Spleen (tissue), 11 donors: ENCODE measurements at regions not wholly inside any gene's neighbourhood (a gene's known extent, or its start where the extent isn't known, plus 50 kb on each side); places are given as distances from the start of the nearest gene placed in this dataset.
"Not testable (repeated sequence)": the region's sequence is repeated elsewhere in the genome, so short reads cannot be mapped to it uniquely, and the experiment has no call there.

ENCODE experiments used
- DNase-seq: peaks from one replicate; pipeline ENCODE4 v3.0.0-alpha.2; 2020
- H3K27ac ChIP-seq, 8 donors: fragments of 200-600 bp; sonication (generic) in 7 of 8; 1 replicate in 4 of 8; 2 replicates in 4 of 8; pipeline versions ENCODE4 v1.5.0 to v1.8.0; 2016 to 2021; ENCODE audit warnings: inconsistent platforms in 4 of 8, mild to moderate bottlenecking in 4 of 8, moderate library complexity in 1 of 8
- H3K27me3 ChIP-seq, 7 donors: fragments of 200-600 bp; sonication (generic) in 6 of 7; replicated peaks in 1 of 7; 1 replicate in 4 of 7; 2 replicates in 3 of 7; pipeline versions ENCODE4 v1.5.0 to v1.8.0; 2016 to 2021; ENCODE audit warnings: inconsistent platforms in 3 of 7, mild to moderate bottlenecking in 1 of 7
- H3K36me3 ChIP-seq, 6 donors: fragments of 200-600 bp; sonication (generic) in 5 of 6; 1 replicate in 4 of 6; 2 replicates in 2 of 6; pipeline versions ENCODE4 v1.5.0 to v1.8.0; 2016 to 2021; ENCODE audit warnings: inconsistent platforms in 2 of 6
- H3K4me1 ChIP-seq, 6 donors: fragments of 200-600 bp; sonication (generic) in 5 of 6; 1 replicate in 3 of 6; 2 replicates in 3 of 6; pipeline versions ENCODE4 v1.5.0 to v1.8.0; 2016 to 2021; ENCODE audit warnings: inconsistent platforms in 3 of 6
- H3K4me3 ChIP-seq, 8 donors: fragments of 200-600 bp; sonication (generic) in 7 of 8; 1 replicate in 4 of 8; 2 replicates in 4 of 8; pipeline versions ENCODE4 v1.5.0 to v1.8.0; 2016 to 2021; ENCODE audit warnings: inconsistent platforms in 4 of 8, mild to moderate bottlenecking in 4 of 8, moderate library complexity in 2 of 8
- H3K9me3 ChIP-seq, 8 donors: fragments of 200-600 bp; sonication (generic) in 7 of 8; 1 replicate in 4 of 8; 2 replicates in 4 of 8; pipeline versions ENCODE4 v1.5.0 to v1.8.0; 2016 to 2021; ENCODE audit warnings: inconsistent platforms in 4 of 8
- POLR2A ChIP-seq, 3 donors: fragments of 450-650 bp; IDR thresholded peaks; one replicate each; pipeline ENCODE4 v1.5.1; 2017; ENCODE audit warnings: antibody characterized with exemption in 3 of 3, mild to moderate bottlenecking in 1 of 3
- POLR2AphosphoS5 ChIP-seq, 3 donors: sonication (generic); formaldehyde crosslinking; IDR thresholded peaks; one replicate each; pipeline ENCODE4 v1.5.1; 2017; ENCODE audit warnings: antibody characterized with exemption in 3 of 3
- WGBS, 5 donors: extraction: QIAGEN DNeasy Blood & Tissue Kit in 3 of 5; methylation state at CpG; one replicate each; pipeline versions ENCODE4 v1.1.5 to v1.1.7; 2013 to 2018; 5-methylcytosine and 5-hydroxymethylcytosine counted together
- intact Hi-C: fragments of 100-400 bp; cut with DNase I; formaldehyde crosslinking; loops from one replicate; pipeline ENCODE4 v1.15.0; 2023; ENCODE audit warnings: low total_unique reads
- TF ChIP-seq, protein P1 (sequence below), 11 experiments: fragments of 200-600 bp in 7 of 11; fragments of 450-650 bp in 4 of 11; sonication (generic) in 4 of 11; IDR thresholded peaks in 8 of 11; conservative IDR thresholded peaks in 3 of 11; 1 replicate in 7 of 11; 2 replicates in 4 of 11; pipeline versions ENCODE4 v1.4.0 to v1.8.0; 2016 to 2021; ENCODE audit warnings: antibody characterized with exemption in 11 of 11, inconsistent platforms in 4 of 11, mild to moderate bottlenecking in 1 of 11
- donor health status: healthy with polysubstance abuse.
- donor health status: DM: no; HTN: no; CAD: no; lungs with moderate emphysema.
- donor health status: DM: no; HTN: no; CAD: no.
- donor health status: Bipolar disorder and iron deficiency.
- donor health status: healthy.
- donor health status: DM: no; HTN: no; CAD: no.
- donor health status: DM: yes; HTN: yes; CAD: no.

DNA sequence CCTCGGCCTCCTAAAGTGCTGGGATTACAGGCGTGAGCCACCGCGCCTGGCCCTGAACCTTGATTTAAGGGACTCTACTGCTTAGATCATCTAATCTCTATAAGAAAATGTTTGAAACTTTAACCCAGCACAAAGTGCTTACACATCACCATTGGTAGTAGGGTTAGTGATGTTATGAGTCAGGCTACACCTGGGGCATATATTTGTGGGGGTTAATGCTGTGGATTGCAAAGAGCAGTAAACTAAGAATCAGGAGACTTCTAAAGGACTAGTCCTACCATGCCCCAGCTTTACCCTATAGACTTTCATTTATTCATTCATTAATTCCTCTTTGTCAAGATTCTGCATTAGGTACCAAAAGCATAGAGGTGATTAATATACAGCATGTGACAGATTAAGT, 880.5 kb downstream of the TTLL7 start:
- H3K36me3 ChIP-seq, result no peaks in the 10 kb centered on the region
- DNase-seq, result no peak
- H3K4me1 ChIP-seq, result no peaks in the 10 kb centered on the region
- WGBS, 5 donors, result 94 to 99% (median 95%) methylated on average over 4 of the region's 4 CpGs
- no peaks in the 10 kb centered on the region for H3K27me3 ChIP-seq
- TF ChIP-seq, protein P1, sequence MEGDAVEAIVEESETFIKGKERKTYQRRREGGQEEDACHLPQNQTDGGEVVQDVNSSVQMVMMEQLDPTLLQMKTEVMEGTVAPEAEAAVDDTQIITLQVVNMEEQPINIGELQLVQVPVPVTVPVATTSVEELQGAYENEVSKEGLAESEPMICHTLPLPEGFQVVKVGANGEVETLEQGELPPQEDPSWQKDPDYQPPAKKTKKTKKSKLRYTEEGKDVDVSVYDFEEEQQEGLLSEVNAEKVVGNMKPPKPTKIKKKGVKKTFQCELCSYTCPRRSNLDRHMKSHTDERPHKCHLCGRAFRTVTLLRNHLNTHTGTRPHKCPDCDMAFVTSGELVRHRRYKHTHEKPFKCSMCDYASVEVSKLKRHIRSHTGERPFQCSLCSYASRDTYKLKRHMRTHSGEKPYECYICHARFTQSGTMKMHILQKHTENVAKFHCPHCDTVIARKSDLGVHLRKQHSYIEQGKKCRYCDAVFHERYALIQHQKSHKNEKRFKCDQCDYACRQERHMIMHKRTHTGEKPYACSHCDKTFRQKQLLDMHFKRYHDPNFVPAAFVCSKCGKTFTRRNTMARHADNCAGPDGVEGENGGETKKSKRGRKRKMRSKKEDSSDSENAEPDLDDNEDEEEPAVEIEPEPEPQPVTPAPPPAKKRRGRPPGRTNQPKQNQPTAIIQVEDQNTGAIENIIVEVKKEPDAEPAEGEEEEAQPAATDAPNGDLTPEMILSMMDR (IDR thresholded peaks at IDR 0.05 in 8 of 11, conservative IDR thresholded peaks at IDR 0.05 in 3 of 11), result no peak
- TF ChIP-seq POLR2A (IDR thresholded peaks at IDR 0.05) (no peak), POLR2AphosphoS5 (IDR thresholded peaks at IDR 0.05) (no peak)
- no peaks in the 10 kb centered on the region for H3K9me3 ChIP-seq
- no peak overlapping the region for H3K4me3 ChIP-seq
- no peak overlapping the region for H3K27ac ChIP-seq
- intact Hi-C loops, result no loop called here

DNA sequence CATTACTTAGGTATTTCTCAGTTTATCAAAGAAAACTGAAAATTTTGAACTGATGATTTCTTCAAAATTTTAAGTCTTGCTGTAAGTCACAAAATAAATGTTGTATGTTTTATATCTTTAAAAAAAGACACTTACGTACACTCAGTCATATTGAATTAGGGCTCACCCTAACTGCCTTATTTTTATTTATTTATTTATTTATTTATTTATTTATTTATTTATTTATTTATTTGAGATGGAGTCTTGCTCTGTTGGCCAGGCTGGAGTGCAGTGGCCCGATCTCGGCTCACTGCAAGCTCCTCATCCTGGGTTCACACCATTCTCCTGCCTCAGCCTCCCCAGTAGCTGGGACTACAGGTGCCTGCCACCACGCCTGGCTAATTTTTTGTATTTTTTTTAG, 881.9 kb downstream of the TTLL7 start:
- H3K9me3 ChIP-seq, DNase-seq, H3K4me3 ChIP-seq, intact Hi-C loops, H3K27ac ChIP-seq, H3K27me3 ChIP-seq, H3K4me1 ChIP-seq, H3K36me3 ChIP-seq: not testable (repeated sequence)
- 91 to 99% (median 93%) methylated on average over 4 of the region's 4 CpGs for WGBS, 5 donors

DNA sequence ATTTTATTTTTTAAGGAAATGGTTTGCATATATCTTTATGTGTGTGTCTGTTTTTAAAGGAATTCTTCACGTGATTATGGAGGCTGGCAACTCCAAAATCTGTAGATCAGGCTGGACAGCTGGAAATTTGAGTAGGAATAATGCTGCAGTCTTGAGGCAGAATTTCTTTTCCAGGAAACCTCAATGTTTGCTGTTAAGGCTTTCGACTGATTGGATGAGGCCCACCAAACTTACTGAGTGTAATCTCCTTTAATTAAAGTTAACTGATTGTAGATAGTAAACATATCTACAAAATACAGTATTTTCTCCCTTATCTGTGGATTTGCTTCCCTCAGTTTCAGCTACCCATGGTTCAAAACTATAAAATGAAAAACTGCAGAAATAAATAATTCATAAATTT, 883.1 kb downstream of the TTLL7 start:
- no peak overlapping the region for H3K27ac ChIP-seq
- no peak for DNase-seq
- WGBS, 5 donors, result 59 to 97% (median 76%) methylated on average over 2 of the region's 2 CpGs
- H3K36me3 ChIP-seq, result no peaks in the 10 kb centered on the region
- intact Hi-C loops, result no loop called here
- no peaks in the 10 kb centered on the region for H3K4me1 ChIP-seq
- no peaks in the 10 kb centered on the region for H3K9me3 ChIP-seq
- H3K27me3 ChIP-seq, result no peaks in the 10 kb centered on the region
- TF ChIP-seq POLR2AphosphoS5 (IDR thresholded peaks at IDR 0.05), result no peak
- no peak for TF ChIP-seq POLR2A (IDR thresholded peaks at IDR 0.05)
- TF ChIP-seq, protein P1 (IDR thresholded peaks at IDR 0.05 in 8 of 11, conservative IDR thresholded peaks at IDR 0.05 in 3 of 11), result no peak
- no peak overlapping the region for H3K4me3 ChIP-seq

DNA sequence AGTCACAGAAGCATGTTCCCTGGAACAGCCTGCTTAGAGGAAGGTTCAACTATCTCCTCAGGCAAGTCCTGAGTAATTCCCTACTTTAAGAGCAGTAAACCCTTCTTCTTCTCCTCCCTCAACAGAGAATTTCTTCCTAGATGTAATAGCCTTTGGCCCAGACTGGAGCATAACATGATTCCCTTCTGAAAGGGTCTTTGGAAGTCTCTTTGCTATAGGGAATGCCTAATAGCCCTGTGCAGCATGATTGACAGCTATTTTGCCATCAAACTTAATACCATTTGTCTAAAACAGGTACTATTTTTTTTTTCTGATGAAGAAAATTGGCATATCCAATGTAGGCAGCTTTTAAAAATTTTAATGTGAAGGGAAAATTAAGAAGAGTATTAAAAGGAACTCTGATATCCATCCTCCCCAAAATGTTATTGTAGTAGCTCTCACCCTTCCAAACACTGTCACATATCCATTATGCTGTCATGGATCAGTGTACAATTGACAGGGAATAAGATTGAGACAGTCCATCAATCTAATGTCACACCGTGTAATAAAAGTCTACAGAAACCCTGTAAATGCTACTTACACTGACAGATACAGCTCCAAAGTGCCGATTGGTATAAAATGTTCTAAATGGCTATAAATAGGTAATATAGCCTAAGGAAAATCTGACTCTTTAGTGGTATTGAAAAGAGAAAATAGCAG, 884.6 kb downstream of the TTLL7 start:
- Histone ChIP-seq H3K4me3 (no peak overlapping the region), H3K36me3 (no peaks in the 10 kb centered on the region), H3K9me3 (no peaks in the 10 kb centered on the region), H3K27ac (no peak overlapping the region), H3K4me1 (no peaks in the 10 kb centered on the region), H3K27me3 (no peaks in the 10 kb centered on the region)
- DNase-seq, result no peak
- 88 to 95% (median 92%) methylated on average over 2 of the region's 2 CpGs for WGBS, 5 donors
- intact Hi-C loops, result no loop called here
- TF ChIP-seq POLR2AphosphoS5 (IDR thresholded peaks at IDR 0.05) (no peak), POLR2A (IDR thresholded peaks at IDR 0.05) (no peak)
- TF ChIP-seq, protein P1 (IDR thresholded peaks at IDR 0.05 in 8 of 11, conservative IDR thresholded peaks at IDR 0.05 in 3 of 11), result no peak

DNA sequence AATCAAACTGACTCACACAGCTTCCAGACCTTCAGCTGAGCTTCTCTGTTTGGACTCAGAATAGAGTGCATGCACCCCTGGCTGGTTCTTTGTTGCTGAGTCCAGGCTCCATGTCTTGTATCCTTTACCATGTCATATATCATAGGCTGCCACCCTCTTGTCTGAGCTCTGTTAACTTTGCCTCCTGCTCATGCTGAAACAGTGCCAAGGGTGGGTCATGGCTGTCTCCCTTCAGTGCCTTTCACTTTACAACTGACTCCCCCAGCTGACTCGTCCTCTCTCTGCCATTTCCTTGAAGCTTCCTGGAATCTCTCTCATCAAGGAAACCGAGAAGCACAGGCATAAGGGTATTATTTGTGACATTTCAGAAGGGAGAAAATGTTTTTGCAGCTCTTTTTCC, 885.3 kb downstream of the TTLL7 start:
- intact Hi-C loops, result no loop called here
- H3K4me3 ChIP-seq, result no peak overlapping the region
- TF ChIP-seq, protein P1 (IDR thresholded peaks at IDR 0.05 in 8 of 11, conservative IDR thresholded peaks at IDR 0.05 in 3 of 11), result no peak
- TF ChIP-seq POLR2A (IDR thresholded peaks at IDR 0.05) (no peak), POLR2AphosphoS5 (IDR thresholded peaks at IDR 0.05) (no peak)
- no peaks in the 10 kb centered on the region for H3K27me3 ChIP-seq
- no peaks in the 10 kb centered on the region for H3K9me3 ChIP-seq
- DNase-seq, result no peak
- no peaks in the 10 kb centered on the region for H3K4me1 ChIP-seq
- H3K36me3 ChIP-seq, result no peaks in the 10 kb centered on the region
- WGBS, 5 donors, result 27 to 54% (median 38%) methylated on average over 2 of the region's 2 CpGs
- no peak overlapping the region for H3K27ac ChIP-seq
